B cell (primary cell): ENCODE measurements at regions not wholly inside any gene's neighbourhood (a gene's known extent, or its start where the extent isn't known, plus 50 kb on each side); places are given as distances from the start of the nearest gene placed in this dataset.
"Not testable (repeated sequence)": the region's sequence is repeated elsewhere in the genome, so short reads cannot be mapped to it uniquely, and the experiment has no call there.

ENCODE experiments used
- CTCF ChIP-seq: fragments of 200-600 bp; IDR thresholded peaks from one replicate; pipeline ENCODE4 v1.8.0; 2022; ENCODE audit warnings: antibody characterized with exemption, mild to moderate bottlenecking
- EZH2 ChIP-seq: IDR thresholded peaks from 2 replicates; pipeline ENCODE4 v1.6.1; 2012; ENCODE audit warnings: borderline replicate concordance, low read depth, mild to moderate bottlenecking, moderate library complexity, low read length; ENCODE audit not compliant: insufficient read depth, poor library complexity, severe bottlenecking

GRCh38 chr7:124618051-124618450 is 147.5 kb downstream of the GPR37 start:
- TF ChIP-seq CTCF, EZH2: not testable (repeated sequence)
